BE2C (cell line): ENCODE measurements at regions not wholly inside any gene's neighbourhood (a gene's known extent, or its start where the extent isn't known, plus 50 kb on each side); places are given as distances from the start of the nearest gene placed in this dataset.
"Not testable (repeated sequence)": the region's sequence is repeated elsewhere in the genome, so short reads cannot be mapped to it uniquely, and the experiment has no call there.

ENCODE experiments used
- DNase-seq: peaks from one replicate; pipeline ENCODE4 v3.0.0-alpha.2; 2020
- H3K27me3 ChIP-seq: fragments of 250-450 bp; sonication (Bioruptor Pico); 2 replicates; pipeline ENCODE4 v1.5.1; 2020; ENCODE audit warnings: mild to moderate bottlenecking
- H3K36me3 ChIP-seq: fragments of 250-450 bp; sonication (Bioruptor Pico); 2 replicates; pipeline ENCODE4 v1.5.1; 2020; ENCODE audit warnings: mild to moderate bottlenecking
- H3K4me1 ChIP-seq: fragments of 250-450 bp; sonication (Bioruptor Pico); 2 replicates; pipeline ENCODE4 v1.5.1; 2020
- H3K4me3 ChIP-seq: 2 replicates; pipeline ENCODE4 v1.5.1; 2011; ENCODE audit warnings: low read depth, low read length
- H3K9me3 ChIP-seq: fragments of 250-450 bp; sonication (Bioruptor Pico); 2 replicates; pipeline ENCODE4 v1.5.1; 2020

- H3K4me3 ChIP-seq, H3K27me3 ChIP-seq, H3K9me3 ChIP-seq, H3K36me3 ChIP-seq, H3K4me1 ChIP-seq, DNase-seq: not testable (repeated sequence)
Observed at GRCh38 chr9:39018107-39018506, 269.9 kb downstream of the CNTNAP3 start.

- not testable (repeated sequence) for H3K4me3 ChIP-seq, H3K4me1 ChIP-seq, H3K27me3 ChIP-seq, H3K36me3 ChIP-seq, H3K9me3 ChIP-seq, DNase-seq
Observed at GRCh38 chr9:39015178-39015577, 272.8 kb downstream of the CNTNAP3 start.

- not testable (repeated sequence) for H3K4me3 ChIP-seq, H3K36me3 ChIP-seq
Observed at GRCh38 chr9:39014805-39015123, 273.2 kb downstream of the CNTNAP3 start.

GRCh38 chr9:39014096-39014804 lies 273.7 kb downstream of the CNTNAP3 start:
- H3K4me1 ChIP-seq, H3K4me3 ChIP-seq, H3K36me3 ChIP-seq, H3K9me3 ChIP-seq, DNase-seq, H3K27me3 ChIP-seq: not testable (repeated sequence)

More at GRCh38 chr9:39014805-39015123, 273.2 kb downstream of the CNTNAP3 start:
- H3K9me3 ChIP-seq, H3K27me3 ChIP-seq, DNase-seq, H3K4me1 ChIP-seq: not testable (repeated sequence)

- H3K36me3 ChIP-seq, H3K4me1 ChIP-seq, H3K27me3 ChIP-seq, H3K9me3 ChIP-seq, DNase-seq, H3K4me3 ChIP-seq: not testable (repeated sequence)
Observed at GRCh38 chr9:39009743-39010142, 278.2 kb downstream of the CNTNAP3 start.

- DNase-seq, H3K4me1 ChIP-seq, H3K4me3 ChIP-seq, H3K36me3 ChIP-seq, H3K9me3 ChIP-seq, H3K27me3 ChIP-seq: not testable (repeated sequence)
Observed at GRCh38 chr9:39009343-39009742, 278.6 kb downstream of the CNTNAP3 start.

- not testable (repeated sequence) for H3K9me3 ChIP-seq, H3K4me3 ChIP-seq, H3K27me3 ChIP-seq, H3K36me3 ChIP-seq, H3K4me1 ChIP-seq, DNase-seq
Observed at GRCh38 chr9:39008907-39009306, 279.1 kb downstream of the CNTNAP3 start.

GRCh38 chr9:39005736-39006135 lies 282.2 kb downstream of the CNTNAP3 start:
- not testable (repeated sequence) for H3K4me3 ChIP-seq, H3K9me3 ChIP-seq, H3K36me3 ChIP-seq, H3K27me3 ChIP-seq, DNase-seq, H3K4me1 ChIP-seq

- not testable (repeated sequence) for H3K36me3 ChIP-seq, H3K27me3 ChIP-seq, H3K4me1 ChIP-seq, H3K9me3 ChIP-seq, DNase-seq, H3K4me3 ChIP-seq
Observed at GRCh38 chr9:39001085-39001593, 281.2 kb upstream of the FAM240B start.

- DNase-seq, H3K27me3 ChIP-seq, H3K9me3 ChIP-seq, H3K4me1 ChIP-seq, H3K4me3 ChIP-seq, H3K36me3 ChIP-seq: not testable (repeated sequence)
Observed at GRCh38 chr9:38999277-38999676, 279.3 kb upstream of the FAM240B start.

GRCh38 chr9:38993690-38994089 lies 273.8 kb upstream of the FAM240B start:
- not testable (repeated sequence) for H3K4me1 ChIP-seq, DNase-seq, H3K4me3 ChIP-seq, H3K9me3 ChIP-seq, H3K27me3 ChIP-seq, H3K36me3 ChIP-seq

GRCh38 chr9:38993156-38993555 lies 273.2 kb upstream of the FAM240B start:
- not testable (repeated sequence) for H3K36me3 ChIP-seq, H3K4me3 ChIP-seq, H3K9me3 ChIP-seq, H3K4me1 ChIP-seq, H3K27me3 ChIP-seq, DNase-seq

- DNase-seq, H3K27me3 ChIP-seq, H3K4me3 ChIP-seq, H3K36me3 ChIP-seq, H3K4me1 ChIP-seq, H3K9me3 ChIP-seq: not testable (repeated sequence)
Observed at GRCh38 chr9:38978734-38979133, 258.8 kb upstream of the FAM240B start.

GRCh38 chr9:38969480-38969879 lies 249.5 kb upstream of the FAM240B start:
- DNase-seq, H3K36me3 ChIP-seq, H3K4me1 ChIP-seq, H3K9me3 ChIP-seq, H3K27me3 ChIP-seq, H3K4me3 ChIP-seq: not testable (repeated sequence)

GRCh38 chr9:38968651-38969374 lies 248.9 kb upstream of the FAM240B start:
- not testable (repeated sequence) for H3K36me3 ChIP-seq, H3K4me1 ChIP-seq, H3K9me3 ChIP-seq, DNase-seq, H3K27me3 ChIP-seq, H3K4me3 ChIP-seq

GRCh38 chr9:38967866-38968265 lies 247.9 kb upstream of the FAM240B start:
- not testable (repeated sequence) for H3K4me1 ChIP-seq, H3K4me3 ChIP-seq, H3K9me3 ChIP-seq, H3K27me3 ChIP-seq, DNase-seq, H3K36me3 ChIP-seq
